ENCODE measurements at regions not wholly inside any gene's neighbourhood (a gene's known extent, or its start where the extent isn't known, plus 50 kb on each side); places are given as distances from the start of the nearest gene placed in this dataset.

DNA sequence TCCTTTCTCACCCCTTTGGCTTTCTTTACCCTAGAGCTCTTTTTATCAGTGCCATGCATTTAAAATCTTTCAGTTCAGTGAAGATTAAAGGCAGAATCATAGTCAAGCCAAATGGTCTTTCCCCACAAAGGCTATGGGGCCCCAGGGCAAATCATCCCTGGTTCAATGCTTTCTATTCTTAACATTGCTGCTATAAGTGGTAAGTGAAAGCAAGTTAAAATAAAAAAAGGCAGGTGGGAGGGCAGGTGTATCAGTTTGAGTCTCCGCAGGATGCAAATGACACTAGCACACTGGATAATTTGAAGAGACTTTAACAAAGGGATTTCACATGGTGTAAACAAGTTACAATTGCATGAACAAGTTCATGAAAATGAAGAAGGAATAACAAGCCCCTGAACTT, 757.4 kb downstream of the SATB2 start:
- ATAC-seq (ENCODE audit: low read depth): no peak

GRCh38 chr2:198698230-198698629, 759.5 kb downstream of the SATB2 start:
- no peak overlapping the region for H3K27ac Mint-ChIP-seq
- H3K4me1 ChIP-seq (ENCODE audit: control insufficient read depth in 2 of 2, insufficient read depth in 2 of 2, low read length in 2 of 2): no peaks in the 10 kb centered on the region
- ChIA-PET POLR2A (no interaction called here), CTCF (no interaction called here)
- H3K79me2 ChIP-seq (ENCODE audit: control insufficient read depth, insufficient read depth, low read length): no peaks in the 10 kb centered on the region
- H3K9me3 Mint-ChIP-seq (ENCODE audit: insufficient read depth): no peaks in the 10 kb centered on the region
- H3K9me3 ChIP-seq (ENCODE audit: control extremely low read depth in 1 of 3, control insufficient read depth in 2 of 3, insufficient read depth in 1 of 3, low read length in 2 of 3): no peaks in the 10 kb centered on the region
- H3K9ac ChIP-seq (ENCODE audit: low read length): no peak overlapping the region
- intact Hi-C loops (cut with micrococcal nuclease): no loop called here
- no peak overlapping the region for H3K27ac ChIP-seq (ENCODE audit: low read length in 2 of 2)
- no peak overlapping the region for H3K4me3 Mint-ChIP-seq
- H3K36me3 ChIP-seq (replicated peaks in 1 of 2; ENCODE audit: control extremely low read depth in 1 of 2, control insufficient read depth in 1 of 2, extremely low read depth in 1 of 2, insufficient read depth in 2 of 2, low read length in 1 of 2): no peaks in the 10 kb centered on the region
- no peak for DNase-seq
- no peak overlapping the region for H3K4me2 ChIP-seq (replicated peaks; ENCODE audit: low read depth, low read length, poor library complexity, severe bottlenecking)
- H2AFZ ChIP-seq (ENCODE audit: insufficient read depth, low read depth, low read length, poor library complexity, severe bottlenecking): no peak overlapping the region
- H3K27me3 ChIP-seq (replicated peaks in 1 of 4; ENCODE audit: control extremely low read depth in 1 of 4, control insufficient read depth in 3 of 4, insufficient read depth in 4 of 4, low read length in 3 of 4): no peaks in the 10 kb centered on the region
- no peak for ATAC-seq (ENCODE audit: low read depth)
- no peaks in the 10 kb centered on the region for H3K27me3 Mint-ChIP-seq
- no peaks in the 10 kb centered on the region for H4K20me1 ChIP-seq (ENCODE audit: control insufficient read depth, insufficient read depth, low read length, poor library complexity, severe bottlenecking)
- no peaks in the 10 kb centered on the region for H3K4me1 Mint-ChIP-seq
- H3K4me3 ChIP-seq (ENCODE audit: control extremely low read depth in 1 of 5, extremely low read depth in 1 of 5, insufficient read depth in 1 of 5, low read depth in 2 of 5, low read length in 4 of 5): no peak overlapping the region
- TF ChIP-seq, protein P1, sequence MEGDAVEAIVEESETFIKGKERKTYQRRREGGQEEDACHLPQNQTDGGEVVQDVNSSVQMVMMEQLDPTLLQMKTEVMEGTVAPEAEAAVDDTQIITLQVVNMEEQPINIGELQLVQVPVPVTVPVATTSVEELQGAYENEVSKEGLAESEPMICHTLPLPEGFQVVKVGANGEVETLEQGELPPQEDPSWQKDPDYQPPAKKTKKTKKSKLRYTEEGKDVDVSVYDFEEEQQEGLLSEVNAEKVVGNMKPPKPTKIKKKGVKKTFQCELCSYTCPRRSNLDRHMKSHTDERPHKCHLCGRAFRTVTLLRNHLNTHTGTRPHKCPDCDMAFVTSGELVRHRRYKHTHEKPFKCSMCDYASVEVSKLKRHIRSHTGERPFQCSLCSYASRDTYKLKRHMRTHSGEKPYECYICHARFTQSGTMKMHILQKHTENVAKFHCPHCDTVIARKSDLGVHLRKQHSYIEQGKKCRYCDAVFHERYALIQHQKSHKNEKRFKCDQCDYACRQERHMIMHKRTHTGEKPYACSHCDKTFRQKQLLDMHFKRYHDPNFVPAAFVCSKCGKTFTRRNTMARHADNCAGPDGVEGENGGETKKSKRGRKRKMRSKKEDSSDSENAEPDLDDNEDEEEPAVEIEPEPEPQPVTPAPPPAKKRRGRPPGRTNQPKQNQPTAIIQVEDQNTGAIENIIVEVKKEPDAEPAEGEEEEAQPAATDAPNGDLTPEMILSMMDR (IDR thresholded peaks at IDR 0.05): no peak
- no peak for TF ChIP-seq EZH2 (IDR thresholded peaks at IDR 0.05; ENCODE audit: borderline replicate concordance, insufficient read depth, low read depth, low read length, poor library complexity, severe bottlenecking)

More for the DNA sequence above, 757.4 kb downstream of the SATB2 start:
- ChIA-PET POLR2A (no interaction called here), CTCF (no interaction called here)
- H3K79me2 ChIP-seq (ENCODE audit: control insufficient read depth, insufficient read depth, low read length): no peaks in the 10 kb centered on the region
- no peaks in the 10 kb centered on the region for H3K9me3 ChIP-seq (ENCODE audit: control extremely low read depth in 1 of 3, control insufficient read depth in 2 of 3, insufficient read depth in 1 of 3, low read length in 2 of 3)
- H3K4me3 ChIP-seq (ENCODE audit: control extremely low read depth in 1 of 5, extremely low read depth in 1 of 5, insufficient read depth in 1 of 5, low read depth in 2 of 5, low read length in 4 of 5): no peak overlapping the region
- no peak overlapping the region for H3K27ac ChIP-seq (ENCODE audit: low read length in 2 of 2)
- WGBS (ENCODE audit: insufficient coverage): 89% methylated on average over 1 of the region's 1 CpG
- intact Hi-C loops (cut with micrococcal nuclease): no loop called here
- DNase-seq: no peak
- TF ChIP-seq, protein P1 (IDR thresholded peaks at IDR 0.05): no peak
- no peak for TF ChIP-seq EZH2 (IDR thresholded peaks at IDR 0.05; ENCODE audit: borderline replicate concordance, insufficient read depth, low read depth, low read length, poor library complexity, severe bottlenecking)
- H3K36me3 ChIP-seq (replicated peaks in 1 of 2; ENCODE audit: control extremely low read depth in 1 of 2, control insufficient read depth in 1 of 2, extremely low read depth in 1 of 2, insufficient read depth in 2 of 2, low read length in 1 of 2): no peaks in the 10 kb centered on the region
- H3K4me3 Mint-ChIP-seq: no peak overlapping the region
- no peaks in the 10 kb centered on the region for H3K27me3 ChIP-seq (replicated peaks in 1 of 4; ENCODE audit: control extremely low read depth in 1 of 4, control insufficient read depth in 3 of 4, insufficient read depth in 4 of 4, low read length in 3 of 4)
- H2AFZ ChIP-seq (ENCODE audit: insufficient read depth, low read depth, low read length, poor library complexity, severe bottlenecking): no peak overlapping the region
- no peaks in the 10 kb centered on the region for H3K4me1 ChIP-seq (ENCODE audit: control insufficient read depth in 2 of 2, insufficient read depth in 2 of 2, low read length in 2 of 2)
- H3K4me1 Mint-ChIP-seq: no peaks in the 10 kb centered on the region
- H3K27ac Mint-ChIP-seq: no peak overlapping the region
- H4K20me1 ChIP-seq (ENCODE audit: control insufficient read depth, insufficient read depth, low read length, poor library complexity, severe bottlenecking): no peaks in the 10 kb centered on the region
- H3K27me3 Mint-ChIP-seq: no peaks in the 10 kb centered on the region
- H3K4me2 ChIP-seq (replicated peaks; ENCODE audit: low read depth, low read length, poor library complexity, severe bottlenecking): no peak overlapping the region
- no peaks in the 10 kb centered on the region for H3K9me3 Mint-ChIP-seq (ENCODE audit: insufficient read depth)
- H3K9ac ChIP-seq (ENCODE audit: low read length): no peak overlapping the region
